ENCODE measurements at regions not wholly inside any gene's neighbourhood (a gene's known extent, or its start where the extent isn't known, plus 50 kb on each side); places are given as distances from the start of the nearest gene placed in this dataset.

- Mint-ChIP-seq H3K4me3 (no peak overlapping the region), H3K27me3 (no peaks in the 10 kb centered on the region), H3K27ac (no peak overlapping the region), H3K36me3 (no peaks in the 10 kb centered on the region), H3K9me3 (peaks cover 5 to 9% (median 9%) of the 10 kb centered on the region in 3 donors), H3K4me1 (no peaks in the 10 kb centered on the region)
- no peaks in the 10 kb centered on the region for H3K4me1 ChIP-seq (ENCODE audit: control insufficient read depth in 1 of 2, extremely low read depth in 1 of 2, insufficient read depth in 2 of 2, low read length in 2 of 2)
- ATAC-seq (replicated peaks in 1 of 4): no peak
- ChIA-PET CTCF (no interaction called here), POLR2A (no interaction called here)
- no peak overlapping the region for H3K27ac ChIP-seq (ENCODE audit: low read length)
- no peaks in the 10 kb centered on the region for H3K27me3 ChIP-seq (replicated peaks in 1 of 2; ENCODE audit: control insufficient read depth in 2 of 2, extremely low read depth in 1 of 2, insufficient read depth in 2 of 2, low read length in 1 of 2)
- H3K9me3 ChIP-seq: no peaks in the 10 kb centered on the region
- no peak for DNase-seq
- H3K4me3 ChIP-seq (ENCODE audit: control insufficient read depth in 1 of 2, extremely low read depth in 1 of 2, low read length in 1 of 2): no peak overlapping the region
- H3K36me3 ChIP-seq (ENCODE audit: control insufficient read depth in 2 of 2, extremely low read depth in 1 of 2, insufficient read depth in 1 of 2, low read length in 1 of 2): no peaks in the 10 kb centered on the region
Measured at GRCh38 chr14:39734306-39734705, 302.1 kb upstream of the FBXO33 start.

GRCh38 chr14:39733741-39734140, 301.5 kb upstream of the FBXO33 start:
- H3K36me3 Mint-ChIP-seq: no peaks in the 10 kb centered on the region
- no peaks in the 10 kb centered on the region for H3K4me1 ChIP-seq (ENCODE audit: control insufficient read depth in 1 of 2, extremely low read depth in 1 of 2, insufficient read depth in 2 of 2, low read length in 2 of 2)
- H3K4me3 Mint-ChIP-seq: no peak overlapping the region
- no peak overlapping the region for H3K27ac Mint-ChIP-seq
- ChIA-PET POLR2A (no interaction called here), CTCF (no interaction called here)
- H3K27me3 ChIP-seq (replicated peaks in 1 of 2; ENCODE audit: control insufficient read depth in 2 of 2, extremely low read depth in 1 of 2, insufficient read depth in 2 of 2, low read length in 1 of 2): no peaks in the 10 kb centered on the region
- peaks cover 5 to 9% (median 9%) of the 10 kb centered on the region in 3 donors for H3K9me3 Mint-ChIP-seq
- DNase-seq (no peak), ATAC-seq (replicated peaks in 1 of 4) (no peak)
- H3K9me3 ChIP-seq: no peaks in the 10 kb centered on the region
- H3K36me3 ChIP-seq (ENCODE audit: control insufficient read depth in 2 of 2, extremely low read depth in 1 of 2, insufficient read depth in 1 of 2, low read length in 1 of 2): no peaks in the 10 kb centered on the region
- H3K27me3 Mint-ChIP-seq: no peaks in the 10 kb centered on the region
- no peak overlapping the region for H3K27ac ChIP-seq (ENCODE audit: low read length)
- H3K4me3 ChIP-seq (ENCODE audit: control insufficient read depth in 1 of 2, extremely low read depth in 1 of 2, low read length in 1 of 2): no peak overlapping the region
- H3K4me1 Mint-ChIP-seq: no peaks in the 10 kb centered on the region
- 86% methylated on average over 1 of the region's 1 CpG for WGBS (ENCODE audit: insufficient coverage)

- Histone ChIP-seq H3K9me3 (no peaks in the 10 kb centered on the region), H3K4me3 (ENCODE audit: control insufficient read depth in 1 of 2, extremely low read depth in 1 of 2, low read length in 1 of 2) (no peak overlapping the region), H3K4me1 (ENCODE audit: control insufficient read depth in 1 of 2, extremely low read depth in 1 of 2, insufficient read depth in 2 of 2, low read length in 2 of 2) (no peaks in the 10 kb centered on the region), H3K36me3 (ENCODE audit: control insufficient read depth in 2 of 2, extremely low read depth in 1 of 2, insufficient read depth in 1 of 2, low read length in 1 of 2) (no peaks in the 10 kb centered on the region), H3K27me3 (replicated peaks in 1 of 2; ENCODE audit: control insufficient read depth in 2 of 2, extremely low read depth in 1 of 2, insufficient read depth in 2 of 2, low read length in 1 of 2) (no peaks in the 10 kb centered on the region), H3K27ac (ENCODE audit: low read length) (no peak overlapping the region)
- no peaks in the 10 kb centered on the region for H3K27me3 Mint-ChIP-seq
- H3K9me3 Mint-ChIP-seq: peaks cover 4 to 9% (median 5%) of the 10 kb centered on the region in 3 donors
- ATAC-seq (replicated peaks in 1 of 4) (no peak), DNase-seq (no peak)
- H3K27ac Mint-ChIP-seq: no peak overlapping the region
- ChIA-PET POLR2A (no interaction called here), CTCF (no interaction called here)
- no peaks in the 10 kb centered on the region for H3K36me3 Mint-ChIP-seq
- 79% methylated on average over 2 of the region's 2 CpGs for WGBS (ENCODE audit: insufficient coverage)
- H3K4me1 Mint-ChIP-seq: no peaks in the 10 kb centered on the region
- H3K4me3 Mint-ChIP-seq: no peak overlapping the region
Measured at GRCh38 chr14:39731912-39732311, 299.7 kb upstream of the FBXO33 start.

GRCh38 chr14:39726563-39726962, 294.3 kb upstream of the FBXO33 start:
- POLR2A ChIA-PET: no interaction called here
- H3K9me3 Mint-ChIP-seq: peaks cover 0 to 4% (median 2%) of the 10 kb centered on the region in 3 donors

GRCh38 chr14:39722547-39723273, 290.5 kb upstream of the FBXO33 start:
- POLR2A ChIA-PET: no interaction called here
- WGBS (ENCODE audit: insufficient coverage): no CpG with 5 or more reads among the region's 2 CpGs
- Histone ChIP-seq H3K27ac (ENCODE audit: low read length) (no peak overlapping the region), H3K27me3 (replicated peaks in 1 of 2; ENCODE audit: control insufficient read depth in 2 of 2, extremely low read depth in 1 of 2, insufficient read depth in 2 of 2, low read length in 1 of 2) (no peaks in the 10 kb centered on the region), H3K4me1 (ENCODE audit: control insufficient read depth in 1 of 2, extremely low read depth in 1 of 2, insufficient read depth in 2 of 2, low read length in 2 of 2) (no peaks in the 10 kb centered on the region), H3K4me3 (ENCODE audit: control insufficient read depth in 1 of 2, extremely low read depth in 1 of 2, low read length in 1 of 2) (no peak overlapping the region), H3K9me3 (no peaks in the 10 kb centered on the region), H3K36me3 (ENCODE audit: control insufficient read depth in 2 of 2, extremely low read depth in 1 of 2, insufficient read depth in 1 of 2, low read length in 1 of 2) (no peaks in the 10 kb centered on the region)
- no peak for DNase-seq
- H3K4me1 Mint-ChIP-seq: peaks cover 0 to 3% (median 0%) of the 10 kb centered on the region in 3 donors
- H3K36me3 Mint-ChIP-seq: no peaks in the 10 kb centered on the region
- no peak for ATAC-seq (replicated peaks in 1 of 4)
- peaks cover 0 to 4% (median 0%) of the 10 kb centered on the region in 3 donors for H3K9me3 Mint-ChIP-seq
- CTCF ChIA-PET: no interaction called here
- no peaks in the 10 kb centered on the region for H3K27me3 Mint-ChIP-seq
- H3K4me3 Mint-ChIP-seq: no peak overlapping the region
- no peak overlapping the region for H3K27ac Mint-ChIP-seq

More at GRCh38 chr14:39726563-39726962, 294.3 kb upstream of the FBXO33 start:
- H3K27me3 Mint-ChIP-seq: no peaks in the 10 kb centered on the region
- no peaks in the 10 kb centered on the region for H3K36me3 ChIP-seq (ENCODE audit: control insufficient read depth in 2 of 2, extremely low read depth in 1 of 2, insufficient read depth in 1 of 2, low read length in 1 of 2)
- no peak overlapping the region for H3K4me3 Mint-ChIP-seq
- no peak overlapping the region for H3K27ac Mint-ChIP-seq
- no peaks in the 10 kb centered on the region for H3K27me3 ChIP-seq (replicated peaks in 1 of 2; ENCODE audit: control insufficient read depth in 2 of 2, extremely low read depth in 1 of 2, insufficient read depth in 2 of 2, low read length in 1 of 2)
- no peaks in the 10 kb centered on the region for H3K36me3 Mint-ChIP-seq
- H3K4me1 Mint-ChIP-seq: peaks cover 0 to 3% (median 0%) of the 10 kb centered on the region in 3 donors
- DNase-seq (no peak), ATAC-seq (replicated peaks in 1 of 4) (no peak)
- H3K9me3 ChIP-seq: no peaks in the 10 kb centered on the region
- no peaks in the 10 kb centered on the region for H3K4me1 ChIP-seq (ENCODE audit: control insufficient read depth in 1 of 2, extremely low read depth in 1 of 2, insufficient read depth in 2 of 2, low read length in 2 of 2)
- CTCF ChIA-PET: interaction anchor here in 1 of 2 donors (0.6 kb wide), 1 partner anchor 355 kb away, joined by 3 read pairs; no protein-coding TSS in a partner anchor
- WGBS (ENCODE audit: insufficient coverage): no CpG with 5 or more reads among the region's 2 CpGs
- no peak overlapping the region for H3K27ac ChIP-seq (ENCODE audit: low read length)
- H3K4me3 ChIP-seq (ENCODE audit: control insufficient read depth in 1 of 2, extremely low read depth in 1 of 2, low read length in 1 of 2): no peak overlapping the region

- peaks cover 0 to 5% (median 4%) of the 10 kb centered on the region in 3 donors for H3K9me3 Mint-ChIP-seq
- ChIA-PET CTCF (no interaction called here), POLR2A (interaction anchor here in 1 of 2 donors (0.6 kb wide), 1 partner anchor 68 kb away, joined by 3 read pairs; no protein-coding TSS in a partner anchor)
- ATAC-seq (replicated peaks in 1 of 4) (no peak), DNase-seq (no peak)
- Histone ChIP-seq H3K4me1 (ENCODE audit: control insufficient read depth in 1 of 2, extremely low read depth in 1 of 2, insufficient read depth in 2 of 2, low read length in 2 of 2) (no peaks in the 10 kb centered on the region), H3K4me3 (ENCODE audit: control insufficient read depth in 1 of 2, extremely low read depth in 1 of 2, low read length in 1 of 2) (no peak overlapping the region), H3K36me3 (ENCODE audit: control insufficient read depth in 2 of 2, extremely low read depth in 1 of 2, insufficient read depth in 1 of 2, low read length in 1 of 2) (no peaks in the 10 kb centered on the region), H3K9me3 (no peaks in the 10 kb centered on the region), H3K27ac (ENCODE audit: low read length) (no peak overlapping the region), H3K27me3 (replicated peaks in 1 of 2; ENCODE audit: control insufficient read depth in 2 of 2, extremely low read depth in 1 of 2, insufficient read depth in 2 of 2, low read length in 1 of 2) (no peaks in the 10 kb centered on the region)
- H3K4me3 Mint-ChIP-seq: no peak overlapping the region
- no peaks in the 10 kb centered on the region for H3K36me3 Mint-ChIP-seq
- H3K4me1 Mint-ChIP-seq: peaks cover 0 to 1% (median 0%) of the 10 kb centered on the region in 3 donors
- H3K27me3 Mint-ChIP-seq: no peaks in the 10 kb centered on the region
- no peak overlapping the region for H3K27ac Mint-ChIP-seq
- whole genome bisulfite sequencing (ENCODE audit: insufficient coverage): 100% methylated on average over 1 of the region's 3 CpGs
Measured at GRCh38 chr14:39716987-39717570, 284.8 kb upstream of the FBXO33 start.
